GM12892 (cell line): ENCODE measurements at regions not wholly inside any gene's neighbourhood (a gene's known extent, or its start where the extent isn't known, plus 50 kb on each side); places are given as distances from the start of the nearest gene placed in this dataset.

Experiments used
- POLR2A ChIP-seq: IDR thresholded peaks from 2 replicates; pipeline ENCODE4 v1.6.1; 2011; ENCODE audit warnings: low read depth, low read length, control low read depth
- POLR2AphosphoS5 ChIP-seq: IDR thresholded peaks from 2 replicates; pipeline ENCODE4 v1.6.1; 2011; ENCODE audit warnings: low read depth, low read length, control low read depth
- TAF1 ChIP-seq: IDR thresholded peaks from 2 replicates; pipeline ENCODE4 v1.6.1; 2011; ENCODE audit warnings: low read depth, mild to moderate bottlenecking, control low read depth, low read length, borderline replicate concordance

DNA sequence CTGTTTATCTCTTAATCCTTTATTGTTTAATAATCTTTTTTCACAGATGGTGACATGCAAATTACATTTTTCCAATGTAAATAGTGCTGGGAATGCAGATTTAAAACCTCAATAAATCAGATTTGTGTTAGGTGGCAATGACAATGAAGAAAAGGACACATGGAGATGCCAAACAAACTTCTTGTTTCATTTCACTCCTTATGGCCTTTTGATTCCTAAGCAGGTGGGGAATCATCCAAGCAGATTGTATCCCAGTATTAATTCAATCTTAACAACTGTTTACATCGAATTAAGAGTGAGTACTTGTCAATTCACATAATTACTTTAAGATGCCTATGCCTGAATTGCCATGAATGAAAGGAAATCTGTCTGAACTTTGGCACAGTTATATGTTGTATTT lies 98.9 kb upstream of the RGS18 start:
- no peak for TF ChIP-seq POLR2A
- no peak for TF ChIP-seq POLR2AphosphoS5
- TF ChIP-seq TAF1, result no peak
